Fibroblast of the aortic adventitia (primary cell): ENCODE measurements at regions not wholly inside any gene's neighbourhood (a gene's known extent, or its start where the extent isn't known, plus 50 kb on each side); places are given as distances from the start of the nearest gene placed in this dataset.

Experiments used
- DNase-seq: peaks from one replicate; pipeline ENCODE4 v3.0.0-alpha.2; 2010; ENCODE audit warnings: low read depth
- H3K4me3 ChIP-seq: 2 replicates; pipeline ENCODE4 v1.5.1; 2011; ENCODE audit warnings: low read depth, mild to moderate bottlenecking, control low read depth, low read length, moderate library complexity
- TF ChIP-seq, protein P1 (sequence below): IDR thresholded peaks from 2 replicates; pipeline ENCODE4 v1.5.1; 2011; ENCODE audit warnings: mild to moderate bottlenecking, low read length, control low read depth, inconsistent platforms; ENCODE audit not compliant: insufficient read depth

- DNase-seq, result no peak
- no peak overlapping the region for H3K4me3 ChIP-seq
- TF ChIP-seq, protein P1, sequence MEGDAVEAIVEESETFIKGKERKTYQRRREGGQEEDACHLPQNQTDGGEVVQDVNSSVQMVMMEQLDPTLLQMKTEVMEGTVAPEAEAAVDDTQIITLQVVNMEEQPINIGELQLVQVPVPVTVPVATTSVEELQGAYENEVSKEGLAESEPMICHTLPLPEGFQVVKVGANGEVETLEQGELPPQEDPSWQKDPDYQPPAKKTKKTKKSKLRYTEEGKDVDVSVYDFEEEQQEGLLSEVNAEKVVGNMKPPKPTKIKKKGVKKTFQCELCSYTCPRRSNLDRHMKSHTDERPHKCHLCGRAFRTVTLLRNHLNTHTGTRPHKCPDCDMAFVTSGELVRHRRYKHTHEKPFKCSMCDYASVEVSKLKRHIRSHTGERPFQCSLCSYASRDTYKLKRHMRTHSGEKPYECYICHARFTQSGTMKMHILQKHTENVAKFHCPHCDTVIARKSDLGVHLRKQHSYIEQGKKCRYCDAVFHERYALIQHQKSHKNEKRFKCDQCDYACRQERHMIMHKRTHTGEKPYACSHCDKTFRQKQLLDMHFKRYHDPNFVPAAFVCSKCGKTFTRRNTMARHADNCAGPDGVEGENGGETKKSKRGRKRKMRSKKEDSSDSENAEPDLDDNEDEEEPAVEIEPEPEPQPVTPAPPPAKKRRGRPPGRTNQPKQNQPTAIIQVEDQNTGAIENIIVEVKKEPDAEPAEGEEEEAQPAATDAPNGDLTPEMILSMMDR, result no peak
These were observed 516.9 kb downstream of the TFAP2B start for GRCh38 chr6:51335543-51335942.

- TF ChIP-seq, protein P1, result no peak
- no peak for DNase-seq
- H3K4me3 ChIP-seq, result no peak overlapping the region
These were observed 517.5 kb downstream of the TFAP2B start for GRCh38 chr6:51336185-51336584.

DNA sequence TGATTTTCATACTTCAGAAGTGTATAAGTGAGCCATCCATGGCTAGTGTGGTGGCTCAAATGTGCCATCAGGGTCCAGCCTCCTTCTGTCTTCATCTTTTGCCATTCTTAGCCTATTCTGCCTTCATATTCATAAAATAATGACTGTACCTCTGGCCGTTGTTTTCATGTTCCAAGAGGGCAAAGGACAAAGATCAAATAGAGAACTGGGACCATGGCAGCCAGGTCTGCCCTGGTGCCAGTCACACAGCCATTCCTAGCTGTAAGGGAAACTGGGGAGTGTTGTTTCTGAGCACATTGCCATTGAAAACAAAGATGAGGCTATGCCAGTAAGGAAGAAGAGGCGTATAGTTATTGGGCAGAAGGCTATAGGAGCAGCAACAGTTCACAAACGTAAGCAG lies 518.6 kb downstream of the TFAP2B start:
- no peak overlapping the region for H3K4me3 ChIP-seq
- TF ChIP-seq, protein P1, result no peak
- no peak for DNase-seq

DNA sequence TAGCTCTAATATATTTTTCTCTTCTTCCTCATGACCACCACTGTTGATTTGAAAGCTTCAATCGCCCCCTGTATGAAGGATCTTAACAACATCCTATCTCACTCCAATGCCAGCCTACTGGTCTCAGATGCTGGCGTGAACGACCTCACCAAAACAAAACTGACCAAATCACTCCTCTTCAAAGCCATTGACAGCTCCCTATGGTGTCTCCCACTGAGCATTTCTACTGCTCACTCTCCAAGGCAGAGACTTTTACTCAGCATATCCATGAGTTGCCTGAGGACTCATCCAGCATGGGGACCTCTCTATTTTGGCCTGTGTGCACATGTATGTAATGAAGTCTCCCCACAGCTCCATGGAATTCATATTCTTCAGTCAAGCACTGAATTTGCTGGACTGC lies 520.4 kb downstream of the TFAP2B start:
- TF ChIP-seq, protein P1, result no peak
- no peak overlapping the region for H3K4me3 ChIP-seq
- DNase-seq, result no peak

DNA sequence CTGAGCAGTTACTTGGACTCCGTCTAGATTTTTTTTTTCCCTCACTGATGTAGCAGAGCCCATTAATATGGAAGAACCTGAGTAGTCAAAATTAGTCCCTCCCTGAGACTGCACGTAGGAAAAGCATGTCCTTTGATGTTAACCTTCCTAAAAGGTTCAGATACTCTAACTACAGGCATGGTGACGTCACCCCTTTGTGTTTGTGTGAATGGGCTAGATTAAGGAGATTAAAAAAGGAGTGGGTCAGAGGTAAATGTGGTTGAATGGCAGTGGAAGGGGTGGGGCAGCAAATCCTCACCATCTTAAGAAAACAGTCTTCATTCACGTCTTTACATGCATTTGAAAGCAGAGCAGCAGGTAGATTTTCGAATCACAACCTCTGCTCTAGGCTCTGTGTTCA lies 521.1 kb downstream of the TFAP2B start:
- DNase-seq, result no peak
- TF ChIP-seq, protein P1, result no peak
- no peak overlapping the region for H3K4me3 ChIP-seq

DNA sequence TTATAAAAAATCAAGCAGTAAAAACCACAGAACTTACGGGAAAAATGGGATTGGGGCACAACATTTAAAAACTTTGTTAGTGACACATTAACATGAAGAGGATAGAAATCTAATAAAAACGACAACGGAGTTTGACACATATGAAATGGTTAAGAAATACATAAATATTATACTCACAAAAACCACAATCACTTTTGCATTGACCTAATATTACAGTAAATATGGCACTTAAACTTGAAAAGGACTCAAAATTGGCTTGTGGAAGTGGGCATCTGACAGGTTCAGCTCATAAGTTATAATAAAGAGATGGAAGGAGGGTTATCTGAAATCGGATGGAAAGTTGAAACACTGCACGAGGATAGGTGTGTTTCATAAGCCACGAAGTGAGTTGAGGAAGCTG lies 523.7 kb downstream of the TFAP2B start:
- no peak overlapping the region for H3K4me3 ChIP-seq
- TF ChIP-seq, protein P1, result no peak
- no peak for DNase-seq

DNA sequence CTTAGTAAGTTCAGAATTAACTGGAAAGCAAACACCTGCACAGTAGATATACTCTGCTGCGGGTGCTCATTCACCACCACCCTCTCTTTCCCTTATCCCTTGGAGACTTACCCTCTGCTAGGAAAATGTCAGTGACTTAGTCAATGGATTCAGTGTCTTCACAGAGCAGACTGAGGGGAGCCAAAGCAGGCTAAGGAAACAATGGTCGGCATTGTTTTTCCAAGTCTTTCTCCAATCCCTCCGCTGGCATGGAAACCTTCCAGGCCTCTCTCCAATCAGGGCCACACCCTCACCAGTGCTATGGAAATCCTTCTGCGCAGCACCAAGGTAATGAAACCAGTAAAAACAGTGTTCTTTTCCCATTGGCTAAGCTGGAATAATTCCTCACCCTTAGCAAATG lies 531.2 kb downstream of the TFAP2B start:
- DNase-seq, result no peak
- TF ChIP-seq, protein P1, result no peak
- H3K4me3 ChIP-seq, result no peak overlapping the region
